ENCODE measurements at regions not wholly inside any gene's neighbourhood (a gene's known extent, or its start where the extent isn't known, plus 50 kb on each side); places are given as distances from the start of the nearest gene placed in this dataset.

- DNase-seq: no peak
- Histone ChIP-seq H3K36me3 (ENCODE audit: control insufficient read depth in 4 of 4, insufficient read depth in 4 of 4, low read length in 4 of 4) (no peaks in the 10 kb centered on the region), H3K27ac (ENCODE audit: low read depth in 1 of 2, low read length in 1 of 2) (no peak overlapping the region), H3K9me3 (ENCODE audit: control insufficient read depth in 4 of 4, insufficient read depth in 3 of 4, low read length in 3 of 4) (no peaks in the 10 kb centered on the region), H3K4me3 (no peak overlapping the region), H3K4me1 (ENCODE audit: control insufficient read depth in 5 of 5, insufficient read depth in 5 of 5, low read length in 5 of 5) (no peaks in the 10 kb centered on the region), H3K27me3 (ENCODE audit: control insufficient read depth in 3 of 3, insufficient read depth in 3 of 3, low read length in 2 of 3) (no peaks in the 10 kb centered on the region), H3K9ac (ENCODE audit: insufficient read depth in 1 of 2, low read length in 2 of 2) (no peak overlapping the region)
- WGBS, 2 donors: 88 to 95% methylated on average over 2 of the region's 2 CpGs
- TF ChIP-seq CTCF (IDR thresholded peaks at IDR 0.05; ENCODE audit: control extremely low read depth, extremely low read depth): no peak
- ATAC-seq (ENCODE audit: insufficient read depth, low FRiP score): no peak
Observed at GRCh38 chr12:58452546-58452945, 467.8 kb downstream of the LRIG3 start.

GRCh38 chr12:58453306-58453705 is 467.0 kb downstream of the LRIG3 start:
- Histone ChIP-seq H3K36me3 (ENCODE audit: control insufficient read depth in 4 of 4, insufficient read depth in 4 of 4, low read length in 4 of 4) (no peaks in the 10 kb centered on the region), H3K9me3 (ENCODE audit: control insufficient read depth in 4 of 4, insufficient read depth in 3 of 4, low read length in 3 of 4) (no peaks in the 10 kb centered on the region), H3K27me3 (ENCODE audit: control insufficient read depth in 3 of 3, insufficient read depth in 3 of 3, low read length in 2 of 3) (no peaks in the 10 kb centered on the region), H3K9ac (ENCODE audit: insufficient read depth in 1 of 2, low read length in 2 of 2) (no peak overlapping the region), H3K4me1 (ENCODE audit: control insufficient read depth in 5 of 5, insufficient read depth in 5 of 5, low read length in 5 of 5) (no peaks in the 10 kb centered on the region), H3K27ac (ENCODE audit: low read depth in 1 of 2, low read length in 1 of 2) (no peak overlapping the region), H3K4me3 (no peak overlapping the region)
- no peak for TF ChIP-seq CTCF (IDR thresholded peaks at IDR 0.05; ENCODE audit: control extremely low read depth, extremely low read depth)
- WGBS, 2 donors: 94 to 98% methylated on average over 3 of the region's 3 CpGs
- no peak for ATAC-seq (ENCODE audit: insufficient read depth, low FRiP score)
- no peak for DNase-seq

- Histone ChIP-seq H3K36me3 (ENCODE audit: control insufficient read depth in 4 of 4, insufficient read depth in 4 of 4, low read length in 4 of 4) (no peaks in the 10 kb centered on the region), H3K27ac (ENCODE audit: low read depth in 1 of 2, low read length in 1 of 2) (no peak overlapping the region), H3K27me3 (ENCODE audit: control insufficient read depth in 3 of 3, insufficient read depth in 3 of 3, low read length in 2 of 3) (no peaks in the 10 kb centered on the region), H3K9me3 (ENCODE audit: control insufficient read depth in 4 of 4, insufficient read depth in 3 of 4, low read length in 3 of 4) (no peaks in the 10 kb centered on the region), H3K9ac (ENCODE audit: insufficient read depth in 1 of 2, low read length in 2 of 2) (no peak overlapping the region), H3K4me1 (ENCODE audit: control insufficient read depth in 5 of 5, insufficient read depth in 5 of 5, low read length in 5 of 5) (no peaks in the 10 kb centered on the region), H3K4me3 (no peak overlapping the region)
- no peak for TF ChIP-seq CTCF (IDR thresholded peaks at IDR 0.05; ENCODE audit: control extremely low read depth, extremely low read depth)
- ATAC-seq (ENCODE audit: insufficient read depth, low FRiP score) (no peak), DNase-seq (no peak)
- WGBS, 2 donors: 59 to 63% methylated on average over 1 of the region's 1 CpG
Observed at GRCh38 chr12:58455136-58455535, 465.2 kb downstream of the LRIG3 start.

- no peaks in the 10 kb centered on the region for H3K36me3 ChIP-seq (ENCODE audit: control insufficient read depth in 4 of 4, insufficient read depth in 4 of 4, low read length in 4 of 4)
- no peaks in the 10 kb centered on the region for H3K27me3 ChIP-seq (ENCODE audit: control insufficient read depth in 3 of 3, insufficient read depth in 3 of 3, low read length in 2 of 3)
- no peak for TF ChIP-seq CTCF (IDR thresholded peaks at IDR 0.05; ENCODE audit: control extremely low read depth, extremely low read depth)
- no peak overlapping the region for H3K27ac ChIP-seq (ENCODE audit: low read depth in 1 of 2, low read length in 1 of 2)
- no peak for ATAC-seq (ENCODE audit: insufficient read depth, low FRiP score)
- H3K4me1 ChIP-seq (ENCODE audit: control insufficient read depth in 5 of 5, insufficient read depth in 5 of 5, low read length in 5 of 5): no peaks in the 10 kb centered on the region
- 84 to 97% methylated on average over 1 of the region's 1 CpG for WGBS, 2 donors
- no peak for DNase-seq
- H3K9ac ChIP-seq (ENCODE audit: insufficient read depth in 1 of 2, low read length in 2 of 2): no peak overlapping the region
- H3K9me3 ChIP-seq (ENCODE audit: control insufficient read depth in 4 of 4, insufficient read depth in 3 of 4, low read length in 3 of 4): no peaks in the 10 kb centered on the region
- H3K4me3 ChIP-seq: no peak overlapping the region
Observed at GRCh38 chr12:58458102-58458501, 462.2 kb downstream of the LRIG3 start.

All from lung (tissue), 11 donors.